ENCODE measurements at regions not wholly inside any gene's neighbourhood (a gene's known extent, or its start where the extent isn't known, plus 50 kb on each side); places are given as distances from the start of the nearest gene placed in this dataset.

DNA sequence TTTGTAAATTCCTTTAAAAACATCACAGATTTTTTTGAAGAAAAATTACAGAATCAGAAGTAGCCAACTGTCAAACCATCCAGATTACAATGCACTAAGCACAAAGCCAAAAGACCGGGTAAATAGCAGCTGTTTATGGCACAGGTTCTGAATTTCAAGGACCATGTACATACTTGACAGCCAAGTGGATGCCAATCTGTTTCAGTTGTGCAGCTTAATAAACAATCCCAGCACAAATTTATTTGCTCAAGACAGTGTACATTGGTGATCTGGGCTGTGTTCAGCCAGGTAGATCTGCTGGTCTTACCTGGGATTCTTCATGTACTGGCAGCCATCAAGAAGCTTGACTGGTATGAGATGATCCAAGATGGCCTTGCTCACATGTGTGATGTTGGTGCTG, 229.8 kb upstream of the FLRT2 start:
- Histone ChIP-seq H3K27me3 (no peaks in the 10 kb centered on the region), H3K9me3 (no peaks in the 10 kb centered on the region), H3K36me3 (no peaks in the 10 kb centered on the region), H3K4me1 (no peaks in the 10 kb centered on the region), H3K4me3 (no peak overlapping the region), H3K27ac (no peak overlapping the region)
- 18% methylated on average over 1 of the region's 1 CpG for WGBS (ENCODE audit: insufficient coverage, low coverage, low lambda C conversion rate, missing lambda C conversion rate)
- DNase-seq (no peak), ATAC-seq (no peak)
- intact Hi-C loops (cut with DNase I): no loop called here
- TF ChIP-seq, protein P1, sequence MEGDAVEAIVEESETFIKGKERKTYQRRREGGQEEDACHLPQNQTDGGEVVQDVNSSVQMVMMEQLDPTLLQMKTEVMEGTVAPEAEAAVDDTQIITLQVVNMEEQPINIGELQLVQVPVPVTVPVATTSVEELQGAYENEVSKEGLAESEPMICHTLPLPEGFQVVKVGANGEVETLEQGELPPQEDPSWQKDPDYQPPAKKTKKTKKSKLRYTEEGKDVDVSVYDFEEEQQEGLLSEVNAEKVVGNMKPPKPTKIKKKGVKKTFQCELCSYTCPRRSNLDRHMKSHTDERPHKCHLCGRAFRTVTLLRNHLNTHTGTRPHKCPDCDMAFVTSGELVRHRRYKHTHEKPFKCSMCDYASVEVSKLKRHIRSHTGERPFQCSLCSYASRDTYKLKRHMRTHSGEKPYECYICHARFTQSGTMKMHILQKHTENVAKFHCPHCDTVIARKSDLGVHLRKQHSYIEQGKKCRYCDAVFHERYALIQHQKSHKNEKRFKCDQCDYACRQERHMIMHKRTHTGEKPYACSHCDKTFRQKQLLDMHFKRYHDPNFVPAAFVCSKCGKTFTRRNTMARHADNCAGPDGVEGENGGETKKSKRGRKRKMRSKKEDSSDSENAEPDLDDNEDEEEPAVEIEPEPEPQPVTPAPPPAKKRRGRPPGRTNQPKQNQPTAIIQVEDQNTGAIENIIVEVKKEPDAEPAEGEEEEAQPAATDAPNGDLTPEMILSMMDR (IDR thresholded peaks at IDR 0.05): no peak
- no peak for TF ChIP-seq POLR2A (IDR thresholded peaks at IDR 0.05)

DNA sequence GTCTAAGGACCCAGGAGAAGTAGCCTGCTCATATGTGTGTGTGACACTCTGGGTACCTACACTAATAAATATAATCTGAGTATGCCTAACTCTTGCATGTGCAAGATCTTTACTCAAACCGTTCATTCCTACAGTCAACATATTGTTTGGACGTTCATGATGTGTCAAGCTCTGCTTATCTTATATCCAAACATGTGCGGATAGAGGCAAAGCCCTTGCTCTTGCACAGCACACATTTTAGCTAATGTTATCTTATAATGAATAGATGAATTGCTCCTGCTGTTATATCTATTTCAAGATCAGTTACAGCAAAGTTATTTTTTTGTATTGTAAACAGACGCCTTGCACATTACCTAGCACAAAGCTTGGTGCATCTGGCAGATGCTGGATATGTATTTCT, 228.4 kb upstream of the FLRT2 start:
- ATAC-seq (no peak), DNase-seq (no peak)
- WGBS (ENCODE audit: insufficient coverage, low coverage, low lambda C conversion rate, missing lambda C conversion rate): 45% methylated on average over 4 of the region's 4 CpGs
- intact Hi-C loops (cut with DNase I): no loop called here
- no peak overlapping the region for H3K27ac ChIP-seq
- no peaks in the 10 kb centered on the region for H3K9me3 ChIP-seq
- TF ChIP-seq POLR2A (IDR thresholded peaks at IDR 0.05): no peak
- TF ChIP-seq, protein P1 (IDR thresholded peaks at IDR 0.05): no peak
- no peaks in the 10 kb centered on the region for H3K36me3 ChIP-seq
- no peaks in the 10 kb centered on the region for H3K4me1 ChIP-seq
- no peaks in the 10 kb centered on the region for H3K27me3 ChIP-seq
- no peak overlapping the region for H3K4me3 ChIP-seq

DNA sequence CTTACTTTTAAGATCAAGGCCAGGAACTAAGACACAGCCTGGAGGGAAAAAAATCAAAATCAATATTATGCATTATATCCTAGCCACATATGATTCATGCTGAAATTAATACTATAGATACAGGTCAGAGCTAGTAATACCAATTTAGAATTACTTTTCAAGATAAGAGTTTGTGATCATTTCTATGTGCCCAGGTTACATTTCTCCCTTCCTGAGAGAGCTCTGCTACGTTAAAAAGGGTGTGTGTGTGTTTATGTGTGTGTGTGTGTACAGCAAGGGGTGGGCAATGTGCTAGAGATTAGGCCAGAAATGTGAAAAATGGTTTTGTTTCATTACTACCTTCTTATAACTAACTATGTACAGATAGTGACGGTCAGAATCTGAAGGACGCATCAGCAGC, 223.9 kb upstream of the FLRT2 start:
- Histone ChIP-seq H3K9me3 (no peaks in the 10 kb centered on the region), H3K4me3 (no peak overlapping the region), H3K27me3 (no peaks in the 10 kb centered on the region), H3K36me3 (no peaks in the 10 kb centered on the region), H3K4me1 (no peaks in the 10 kb centered on the region), H3K27ac (no peak overlapping the region)
- intact Hi-C loops (cut with DNase I): no loop called here
- DNase-seq: no peak
- no peak for ATAC-seq
- TF ChIP-seq, protein P1 (IDR thresholded peaks at IDR 0.05): no peak
- TF ChIP-seq POLR2A (IDR thresholded peaks at IDR 0.05): no peak
- WGBS (ENCODE audit: insufficient coverage, low coverage, low lambda C conversion rate, missing lambda C conversion rate): 70% methylated on average over 3 of the region's 3 CpGs

DNA sequence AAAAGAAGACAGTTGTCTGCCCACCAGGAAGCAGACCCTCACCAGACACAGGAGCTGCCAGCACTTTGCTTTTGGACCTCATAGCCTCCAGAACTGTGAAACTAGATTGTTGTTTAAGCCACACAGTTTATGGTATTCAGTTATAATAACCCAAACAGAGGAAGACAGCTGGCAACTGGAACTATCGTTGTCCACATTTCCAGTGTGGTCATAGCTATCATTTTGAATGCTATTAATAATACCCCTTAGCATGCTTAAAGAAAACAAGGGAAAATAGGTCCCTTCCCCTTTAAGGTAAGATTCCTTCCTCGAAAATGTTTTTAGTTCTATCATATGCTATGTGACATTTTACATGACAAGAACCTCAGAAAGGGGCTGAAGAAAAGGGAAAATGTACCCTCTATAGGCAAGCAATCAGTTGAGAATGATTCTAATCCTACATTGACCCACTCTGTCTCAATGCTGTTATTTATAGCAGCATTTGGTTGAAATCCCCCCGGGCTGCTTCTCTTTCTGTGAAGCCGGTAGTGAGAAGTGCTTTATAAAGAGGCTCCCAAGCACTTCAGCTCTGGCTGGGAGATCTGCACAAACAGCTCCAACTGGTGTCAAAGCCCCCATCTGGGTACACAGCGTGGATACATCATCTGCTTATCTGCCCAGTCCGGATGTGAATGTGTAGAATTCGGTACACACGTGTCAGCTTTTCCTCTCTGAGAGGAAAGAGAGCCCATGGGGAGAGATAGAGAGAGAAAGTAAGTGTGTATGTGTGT, 221.2 kb upstream of the FLRT2 start:
- Histone ChIP-seq H3K36me3 (no peaks in the 10 kb centered on the region), H3K4me3 (no peak overlapping the region), H3K9me3 (no peaks in the 10 kb centered on the region), H3K27ac (no peak overlapping the region), H3K27me3 (no peaks in the 10 kb centered on the region), H3K4me1 (no peaks in the 10 kb centered on the region)
- DNase-seq (no peak), ATAC-seq (peak; percentile 38 to 83 (median 52))
- 29% methylated on average over 8 of the region's 8 CpGs for WGBS (ENCODE audit: insufficient coverage, low coverage, low lambda C conversion rate, missing lambda C conversion rate)
- TF ChIP-seq POLR2A (IDR thresholded peaks at IDR 0.05): no peak
- TF ChIP-seq, protein P1 (IDR thresholded peaks at IDR 0.05): no peak
- intact Hi-C loops (cut with DNase I): no loop called here
